ENCODE measurements at regions not wholly inside any gene's neighbourhood (a gene's known extent, or its start where the extent isn't known, plus 50 kb on each side); places are given as distances from the start of the nearest gene placed in this dataset.

DNA sequence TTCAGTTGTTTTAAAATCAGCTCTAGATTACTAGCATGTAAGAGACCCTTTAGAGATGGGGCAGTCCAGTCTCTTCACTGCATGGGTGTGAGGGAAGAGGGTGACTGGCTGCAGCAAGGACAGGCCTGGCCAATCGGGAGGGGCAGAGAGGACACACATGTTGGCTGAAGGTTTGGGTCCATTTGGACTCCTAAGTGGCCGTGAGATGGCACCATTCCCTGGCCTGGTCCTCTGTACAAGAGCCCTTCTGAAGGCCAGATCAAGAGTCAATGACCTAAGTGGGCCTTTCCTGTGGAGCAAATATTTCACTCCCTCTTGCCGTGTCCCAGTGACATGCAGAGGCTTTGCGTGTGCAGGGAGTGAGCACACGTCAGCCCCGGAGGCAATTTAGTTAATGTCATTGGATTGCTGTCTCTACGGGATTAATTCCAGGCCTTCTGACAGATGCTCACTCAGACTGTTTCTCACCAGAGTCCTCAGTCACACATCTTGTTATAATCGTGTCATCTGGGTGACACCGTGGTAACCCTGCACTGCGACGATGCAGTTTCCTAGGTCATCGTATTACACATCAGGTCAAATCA, 613.0 kb downstream of the NPHP4 start:
- POLR2A ChIA-PET, result no interaction called here
- no peak for DNase-seq (ENCODE audit: extremely low spot score)
- CTCF ChIA-PET, result no interaction called here
- TF ChIP-seq SUZ12 (IDR thresholded peaks at IDR 0.05), result no peak
- no peak for TF ChIP-seq SP1 (IDR thresholded peaks at IDR 0.05)
- TF ChIP-seq FOXM1 (IDR thresholded peaks at IDR 0.05; ENCODE audit: borderline replicate concordance), result no peak
- no peak for TF ChIP-seq BHLHE40 (IDR thresholded peaks at IDR 0.05; ENCODE audit: borderline replicate concordance)
- TF ChIP-seq LEF1 (IDR thresholded peaks at IDR 0.05; ENCODE audit: borderline replicate concordance), result no peak
- TF ChIP-seq NFRKB (IDR thresholded peaks at IDR 0.05), result no peak
- TF ChIP-seq L3MBTL2 (conservative IDR thresholded peaks at IDR 0.05), result no peak
- no peak for TF ChIP-seq CTBP1 (IDR thresholded peaks at IDR 0.05; ENCODE audit: borderline replicate concordance)
- no peak for TF ChIP-seq FOXK2 (IDR thresholded peaks at IDR 0.05)
- TF ChIP-seq HDGF (IDR thresholded peaks at IDR 0.05; ENCODE audit: borderline replicate concordance), result no peak
- TF ChIP-seq ZNF384 (IDR thresholded peaks at IDR 0.05), result no peak

DNA sequence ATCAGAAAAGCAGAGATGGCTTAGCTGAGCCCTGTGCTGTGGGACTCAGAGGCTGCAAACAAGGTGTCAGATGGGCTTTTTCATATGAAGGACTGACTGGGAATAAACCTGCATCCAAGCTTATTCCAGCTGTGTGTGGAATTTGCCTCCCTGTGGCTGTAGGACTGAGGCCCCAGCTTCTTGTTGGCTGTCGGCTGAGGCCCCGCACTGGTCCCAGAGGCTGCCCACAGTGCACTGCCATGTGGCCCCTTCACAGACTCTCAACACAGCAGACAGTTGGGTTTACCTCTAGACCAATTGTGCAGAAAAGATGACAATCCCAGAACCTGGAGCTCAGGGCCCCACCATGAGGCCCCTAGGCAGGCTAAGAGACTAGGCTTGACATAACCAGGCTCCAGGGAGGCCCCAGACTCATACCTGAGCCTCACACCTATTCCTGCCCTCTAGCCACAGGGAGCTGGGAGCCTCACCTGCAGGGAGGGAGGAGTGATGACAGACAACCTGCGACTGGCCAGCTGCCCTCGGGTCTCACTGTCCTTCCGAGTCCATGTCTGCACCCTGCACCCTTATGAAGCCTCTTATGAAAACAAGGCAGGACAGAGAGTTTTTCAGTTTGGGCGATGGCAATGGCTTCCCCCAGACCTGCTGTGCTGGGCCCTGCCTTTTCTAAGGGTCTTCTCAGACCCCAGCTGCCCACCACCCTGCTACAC, 615.5 kb downstream of the NPHP4 start:
- DNase-seq (ENCODE audit: extremely low spot score), result no peak

DNA sequence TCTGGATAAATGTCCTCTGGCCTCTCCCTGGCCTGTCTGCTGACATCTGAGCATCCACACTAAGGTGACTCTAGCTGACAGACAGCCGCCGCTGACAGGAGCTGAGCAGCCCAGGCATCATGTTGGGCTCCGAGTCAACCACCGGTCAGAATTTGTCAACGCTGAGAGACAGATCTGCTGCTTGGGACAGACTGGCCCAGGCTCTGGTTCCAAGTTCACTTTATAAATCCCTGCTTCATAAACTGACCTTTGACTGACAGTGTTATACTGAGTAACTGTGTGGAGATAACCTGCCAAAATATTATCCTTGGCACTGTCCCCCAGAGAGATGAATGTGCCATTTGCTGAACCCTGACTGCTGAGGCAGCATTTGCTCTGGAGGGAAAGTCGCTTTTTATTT, 616.7 kb downstream of the NPHP4 start:
- ChIA-PET CTCF (no interaction called here), POLR2A (no interaction called here)
- TF ChIP-seq HDGF (IDR thresholded peaks at IDR 0.05; ENCODE audit: borderline replicate concordance), result no peak
- TF ChIP-seq, protein P1, sequence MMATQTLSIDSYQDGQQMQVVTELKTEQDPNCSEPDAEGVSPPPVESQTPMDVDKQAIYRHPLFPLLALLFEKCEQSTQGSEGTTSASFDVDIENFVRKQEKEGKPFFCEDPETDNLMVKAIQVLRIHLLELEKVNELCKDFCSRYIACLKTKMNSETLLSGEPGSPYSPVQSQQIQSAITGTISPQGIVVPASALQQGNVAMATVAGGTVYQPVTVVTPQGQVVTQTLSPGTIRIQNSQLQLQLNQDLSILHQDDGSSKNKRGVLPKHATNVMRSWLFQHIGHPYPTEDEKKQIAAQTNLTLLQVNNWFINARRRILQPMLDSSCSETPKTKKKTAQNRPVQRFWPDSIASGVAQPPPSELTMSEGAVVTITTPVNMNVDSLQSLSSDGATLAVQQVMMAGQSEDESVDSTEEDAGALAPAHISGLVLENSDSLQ (IDR thresholded peaks at IDR 0.05), result no peak
- no peak for DNase-seq (ENCODE audit: extremely low spot score)

More for the DNA sequence above, 615.5 kb downstream of the NPHP4 start:
- CTCF ChIA-PET, result no interaction called here
- TF ChIP-seq FOXA1 (IDR thresholded peaks at IDR 0.05), result no peak
- no peak for TF ChIP-seq ZNF384 (IDR thresholded peaks at IDR 0.05)
- no peak for TF ChIP-seq SUZ12 (IDR thresholded peaks at IDR 0.05)
- TF ChIP-seq L3MBTL2 (conservative IDR thresholded peaks at IDR 0.05), result no peak
- TF ChIP-seq CTBP1 (IDR thresholded peaks at IDR 0.05; ENCODE audit: borderline replicate concordance), result no peak
- TF ChIP-seq SP1 (IDR thresholded peaks at IDR 0.05), result no peak
- no peak for TF ChIP-seq HDGF (IDR thresholded peaks at IDR 0.05; ENCODE audit: borderline replicate concordance)
- TF ChIP-seq ELF4 (IDR thresholded peaks at IDR 0.05), result no peak
- TF ChIP-seq ARNT (IDR thresholded peaks at IDR 0.05), result no peak
- TF ChIP-seq LEF1 (IDR thresholded peaks at IDR 0.05; ENCODE audit: borderline replicate concordance), result no peak
- TF ChIP-seq FOXM1 (IDR thresholded peaks at IDR 0.05; ENCODE audit: borderline replicate concordance), result no peak
- no peak for TF ChIP-seq TARDBP (IDR thresholded peaks at IDR 0.05)
- TF ChIP-seq FOXK2 (IDR thresholded peaks at IDR 0.05), result no peak
- TF ChIP-seq NFRKB (IDR thresholded peaks at IDR 0.05), result no peak
- TF ChIP-seq, protein P1 (IDR thresholded peaks at IDR 0.05), result no peak
- POLR2A ChIA-PET, result no interaction called here

DNA sequence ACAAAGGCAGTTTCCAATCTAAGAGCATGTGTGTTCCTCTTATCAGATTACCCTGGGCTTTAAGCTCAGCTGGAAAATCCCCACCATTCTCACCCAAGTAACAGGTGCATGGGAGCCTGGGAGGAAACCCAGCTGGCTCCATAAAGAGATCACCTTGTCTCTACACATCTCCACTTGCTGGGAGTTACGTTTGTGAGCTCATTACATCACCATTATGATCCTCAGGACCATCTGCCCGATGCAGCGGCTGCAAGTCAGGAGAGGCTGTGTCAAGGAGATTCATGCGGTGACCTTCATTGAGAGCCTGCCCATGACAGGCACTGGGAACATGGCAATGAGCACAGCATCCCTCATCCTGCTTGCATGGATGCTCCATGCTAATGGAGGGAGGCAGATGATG, 618.0 kb downstream of the NPHP4 start:
- TF ChIP-seq NFRKB (IDR thresholded peaks at IDR 0.05) (no peak), FOXA1 (IDR thresholded peaks at IDR 0.05) (no peak), ELF4 (IDR thresholded peaks at IDR 0.05) (no peak)
- TF ChIP-seq, protein P1 (IDR thresholded peaks at IDR 0.05), result no peak

DNA sequence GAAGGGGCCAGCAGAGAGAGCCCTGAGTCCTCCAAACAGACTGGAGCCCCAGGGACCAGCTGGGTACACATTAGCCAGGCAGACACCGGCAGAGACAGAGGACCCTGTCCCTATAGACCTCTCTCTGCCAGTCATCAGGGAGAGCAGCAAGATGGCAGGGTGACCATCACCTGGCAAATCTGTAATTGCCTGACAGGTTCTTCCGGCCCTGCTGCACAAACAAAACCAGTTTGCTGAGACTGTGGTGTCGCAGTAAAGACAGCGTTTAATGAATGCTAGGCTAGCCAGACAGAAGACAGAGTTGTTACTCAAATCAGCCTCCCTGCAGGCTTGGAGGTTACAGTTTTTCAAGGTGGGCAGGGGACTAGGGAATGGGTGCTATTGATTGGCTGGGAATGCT, 618.9 kb downstream of the NPHP4 start:
- TF ChIP-seq ARNT (IDR thresholded peaks at IDR 0.05), result no peak
- TF ChIP-seq LEF1 (IDR thresholded peaks at IDR 0.05; ENCODE audit: borderline replicate concordance), result no peak
- no peak for TF ChIP-seq CTBP1 (IDR thresholded peaks at IDR 0.05; ENCODE audit: borderline replicate concordance)
- no peak for TF ChIP-seq FOXK2 (IDR thresholded peaks at IDR 0.05)
- DNase-seq (ENCODE audit: extremely low spot score), result no peak
- ChIA-PET CTCF (no interaction called here), POLR2A (no interaction called here)

More for the DNA sequence above, 618.0 kb downstream of the NPHP4 start:
- CTCF ChIA-PET, result no interaction called here
- POLR2A ChIA-PET, result no interaction called here
- no peak for DNase-seq (ENCODE audit: extremely low spot score)

DNA sequence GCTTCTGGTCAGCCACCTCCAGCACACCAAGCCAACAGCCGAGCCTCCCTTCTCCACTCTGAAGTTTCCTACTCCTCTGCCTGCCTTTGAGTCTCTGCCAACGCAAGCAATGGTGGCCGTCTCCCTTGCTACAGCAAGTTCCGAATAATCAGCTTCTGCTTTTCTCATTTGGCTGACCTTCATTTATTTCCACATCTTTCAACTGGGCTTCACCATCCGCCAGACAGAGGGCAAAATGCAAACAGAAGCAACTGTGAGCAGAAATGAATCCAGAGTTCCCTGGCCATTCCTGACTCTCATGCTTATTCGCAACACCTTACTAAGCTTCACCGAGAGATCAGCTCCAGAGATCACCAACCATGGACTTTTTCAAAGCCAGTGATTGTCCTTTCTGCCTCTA, 621.0 kb downstream of the NPHP4 start:
- no peak for TF ChIP-seq CTBP1 (IDR thresholded peaks at IDR 0.05; ENCODE audit: borderline replicate concordance)
- TF ChIP-seq SUZ12 (IDR thresholded peaks at IDR 0.05), result no peak
- TF ChIP-seq ARNT (IDR thresholded peaks at IDR 0.05), result no peak
- no peak for TF ChIP-seq FOXA1 (IDR thresholded peaks at IDR 0.05)
- TF ChIP-seq FOXK2 (IDR thresholded peaks at IDR 0.05), result no peak
- no peak for TF ChIP-seq FOXM1 (IDR thresholded peaks at IDR 0.05; ENCODE audit: borderline replicate concordance)
- TF ChIP-seq L3MBTL2 (conservative IDR thresholded peaks at IDR 0.05), result no peak
- TF ChIP-seq TARDBP (IDR thresholded peaks at IDR 0.05), result no peak
- no peak for TF ChIP-seq SP1 (IDR thresholded peaks at IDR 0.05)
- TF ChIP-seq NFRKB (IDR thresholded peaks at IDR 0.05), result no peak
- TF ChIP-seq BHLHE40 (IDR thresholded peaks at IDR 0.05; ENCODE audit: borderline replicate concordance), result no peak
- no peak for TF ChIP-seq HDGF (IDR thresholded peaks at IDR 0.05; ENCODE audit: borderline replicate concordance)
- TF ChIP-seq ZNF384 (IDR thresholded peaks at IDR 0.05), result no peak
- no peak for TF ChIP-seq LEF1 (IDR thresholded peaks at IDR 0.05; ENCODE audit: borderline replicate concordance)
- no peak for TF ChIP-seq ELF4 (IDR thresholded peaks at IDR 0.05)
- TF ChIP-seq, protein P1 (IDR thresholded peaks at IDR 0.05), result no peak
- DNase-seq (ENCODE audit: extremely low spot score), result no peak
- CTCF ChIA-PET, result no interaction called here
- POLR2A ChIA-PET, result no interaction called here

Data from HEK293T (cell line).